Neuronal stem cell (in vitro differentiated cells): ENCODE measurements at regions not wholly inside any gene's neighbourhood (a gene's known extent, or its start where the extent isn't known, plus 50 kb on each side); places are given as distances from the start of the nearest gene placed in this dataset.

ENCODE experiments used
- DNase-seq: peaks from one replicate; pipeline ENCODE4 v3.0.0-alpha.2; 2013; ENCODE audit warnings: low spot score
- H2AFZ ChIP-seq: one replicate; pipeline ENCODE4 v1.6.1; 2013; ENCODE audit warnings: mild to moderate bottlenecking, low read length, inconsistent platforms
- H2AK5ac ChIP-seq: 2 replicates; pipeline ENCODE4 v1.6.1; 2013; ENCODE audit warnings: low read depth, mild to moderate bottlenecking, inconsistent platforms, low read length, moderate library complexity, mixed read lengths
- H2BK120ac ChIP-seq: 2 replicates; pipeline ENCODE4 v1.6.1; 2013; ENCODE audit warnings: low read depth, mild to moderate bottlenecking, inconsistent platforms, low read length, moderate library complexity, mixed read lengths
- H2BK12ac ChIP-seq: one replicate; pipeline ENCODE4 v1.6.1; 2013; ENCODE audit warnings: low read length, inconsistent platforms
- H2BK15ac ChIP-seq: 2 replicates; pipeline ENCODE4 v1.6.1; 2013; ENCODE audit warnings: mild to moderate bottlenecking, low read length, inconsistent platforms, mixed read lengths
- H2BK5ac ChIP-seq: one replicate; pipeline ENCODE4 v1.6.1; 2013; ENCODE audit warnings: inconsistent platforms, mild to moderate bottlenecking, low read length, moderate library complexity
- H3K14ac ChIP-seq: one replicate; pipeline ENCODE4 v1.6.1; 2013; ENCODE audit warnings: low read length, inconsistent platforms
- H3K18ac ChIP-seq: 2 replicates; pipeline ENCODE4 v1.6.1; 2013; ENCODE audit warnings: low read length, inconsistent platforms
- H3K23ac ChIP-seq: 2 replicates; pipeline ENCODE4 v1.6.1; 2013; ENCODE audit warnings: low read depth, mild to moderate bottlenecking, mixed read lengths, low read length, inconsistent platforms; ENCODE audit not compliant: poor library complexity
- H3K27ac ChIP-seq: replicated peaks from 3 replicates; pipeline ENCODE4 v1.5.1; 2013; ENCODE audit warnings: low read length, inconsistent platforms
- H3K27me3 ChIP-seq, 3 experiments: 2 replicates each; pipeline ENCODE4 v1.6.1; 2013; ENCODE audit warnings: low read length in 3 of 3, mild to moderate bottlenecking in 2 of 3, inconsistent platforms in 1 of 3, low read depth in 1 of 3, mixed read lengths in 1 of 3, moderate library complexity in 1 of 3; ENCODE audit not compliant: control insufficient read depth in 3 of 3, insufficient read depth in 3 of 3
- H3K36me3 ChIP-seq, 2 donors: replicated peaks in 1 of 2; 2 replicates each; pipeline ENCODE4 v1.6.1; 2013; ENCODE audit warnings: low read length in 2 of 2; ENCODE audit not compliant: control insufficient read depth in 2 of 2, insufficient read depth in 2 of 2
- H3K4ac ChIP-seq: 2 replicates; pipeline ENCODE4 v1.6.1; 2013; ENCODE audit warnings: inconsistent platforms, mild to moderate bottlenecking, low read length, moderate library complexity
- H3K4me1 ChIP-seq, 2 donors: 1 replicate in 1 of 2; 2 replicates in 1 of 2; pipeline ENCODE4 v1.6.1; 2013; ENCODE audit warnings: low read length in 2 of 2, low read depth in 1 of 2; ENCODE audit not compliant: control insufficient read depth in 2 of 2, insufficient read depth in 1 of 2
- H3K4me2 ChIP-seq: one replicate; pipeline ENCODE4 v1.6.1; 2013; ENCODE audit warnings: mild to moderate bottlenecking, low read length, inconsistent platforms; ENCODE audit not compliant: insufficient read depth, poor library complexity, severe bottlenecking
- H3K4me3 ChIP-seq, 2 donors: 2 replicates each; pipeline ENCODE4 v1.5.1; 2013; ENCODE audit warnings: low read length in 2 of 2, mild to moderate bottlenecking in 2 of 2, inconsistent platforms in 1 of 2, moderate library complexity in 1 of 2
- H3K79me1 ChIP-seq: one replicate; pipeline ENCODE4 v1.6.1; 2013; ENCODE audit warnings: low read depth, mild to moderate bottlenecking, inconsistent platforms, low read length, moderate library complexity
- H3K9ac ChIP-seq: one replicate; pipeline ENCODE4 v1.6.1; 2013; ENCODE audit warnings: mild to moderate bottlenecking, low read depth, low read length, inconsistent platforms; ENCODE audit not compliant: poor library complexity
- H3K9me3 ChIP-seq, 2 donors: replicated peaks in 1 of 2; 2 replicates each; pipeline versions ENCODE3 to v1.6.1; 2013; ENCODE audit warnings: low read length in 2 of 2, mild to moderate bottlenecking in 2 of 2, inconsistent platforms in 1 of 2, low read depth in 1 of 2, mixed read lengths in 1 of 2, moderate library complexity in 1 of 2; ENCODE audit not compliant: control insufficient read depth in 2 of 2, insufficient read depth in 1 of 2
- H4K8ac ChIP-seq: one replicate; pipeline ENCODE4 v1.6.1; 2013; ENCODE audit warnings: low read depth, mild to moderate bottlenecking, inconsistent platforms, low read length, moderate library complexity
- H4K91ac ChIP-seq: one replicate; pipeline ENCODE4 v1.6.1; 2013; ENCODE audit warnings: low read length, low read depth, mild to moderate bottlenecking, inconsistent platforms; ENCODE audit not compliant: poor library complexity
- WGBS, 2 donors: extraction: QIAGEN DNeasy Blood & Tissue Kit; methylation state at CpG; one replicate each; pipeline ENCODE4 v1.1.7; 2013; ENCODE audit warnings: missing lambda C conversion rate in 2 of 2, mixed read lengths in 1 of 2; ENCODE audit not compliant: insufficient read length in 2 of 2, insufficient replicate concordance in 1 of 2; ENCODE audit errors: extremely low coverage in 2 of 2; 5-methylcytosine and 5-hydroxymethylcytosine counted together

- no peak overlapping the region for H2AFZ ChIP-seq
- no peak overlapping the region for H2BK120ac ChIP-seq
- H2BK5ac ChIP-seq, result no peak overlapping the region
- no peak for DNase-seq
- H4K8ac ChIP-seq, result no peak overlapping the region
- no peak overlapping the region for H3K4me3 ChIP-seq
- H3K36me3 ChIP-seq, result no peaks in the 10 kb centered on the region
- WGBS, 2 donors, result no CpG with 5 or more reads among the region's 2 CpGs
- H3K9me3 ChIP-seq, result no peaks in the 10 kb centered on the region
- H3K27ac ChIP-seq, result no peak overlapping the region
- H3K9ac ChIP-seq, result no peak overlapping the region
- no peak overlapping the region for H3K23ac ChIP-seq
- no peak overlapping the region for H3K18ac ChIP-seq
- H2AK5ac ChIP-seq, result no peak overlapping the region
- no peak overlapping the region for H4K91ac ChIP-seq
- no peaks in the 10 kb centered on the region for H3K79me1 ChIP-seq
- no peak overlapping the region for H2BK12ac ChIP-seq
- H3K4me1 ChIP-seq, result no peaks in the 10 kb centered on the region
- H3K4ac ChIP-seq, result no peak overlapping the region
- H3K27me3 ChIP-seq, result no peaks in the 10 kb centered on the region
- H3K4me2 ChIP-seq, result no peak overlapping the region
- no peak overlapping the region for H2BK15ac ChIP-seq
- H3K14ac ChIP-seq, result no peak overlapping the region
Observed at GRCh38 chr13:97526556-97526955, 92.6 kb downstream of the RAP2A start.

DNA sequence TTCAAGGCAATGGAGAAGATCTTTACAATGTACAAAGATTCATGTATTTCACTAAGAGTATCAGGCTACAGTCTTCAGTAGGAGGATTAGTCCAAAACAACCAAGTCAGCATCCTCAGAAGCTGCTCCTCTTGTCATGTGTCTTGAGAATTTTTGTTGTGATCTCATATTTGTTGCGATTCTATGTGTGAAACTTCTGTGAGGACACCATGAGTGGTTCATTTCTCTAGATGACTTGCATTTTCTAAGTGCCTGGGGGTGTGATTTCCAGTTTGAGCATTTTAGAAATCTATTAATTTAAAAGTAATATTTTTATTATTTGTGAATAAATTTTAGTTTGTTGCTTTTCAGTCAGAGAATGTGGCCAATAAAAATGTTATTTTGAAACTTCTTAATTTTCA, 94.5 kb downstream of the RAP2A start:
- Histone ChIP-seq H3K27ac (no peak overlapping the region), H2BK15ac (no peak overlapping the region), H2BK120ac (no peak overlapping the region), H3K18ac (no peak overlapping the region), H2BK12ac (no peak overlapping the region), H4K8ac (no peak overlapping the region), H3K4me1 (no peaks in the 10 kb centered on the region), H3K79me1 (no peaks in the 10 kb centered on the region), H3K23ac (no peak overlapping the region), H2BK5ac (no peak overlapping the region), H3K4ac (no peak overlapping the region), H3K36me3 (no peaks in the 10 kb centered on the region), H3K4me2 (no peak overlapping the region), H4K91ac (no peak overlapping the region), H2AFZ (no peak overlapping the region), H2AK5ac (no peak overlapping the region), H3K4me3 (no peak overlapping the region), H3K9ac (no peak overlapping the region), H3K14ac (no peak overlapping the region), H3K9me3 (no peaks in the 10 kb centered on the region), H3K27me3 (no peaks in the 10 kb centered on the region)
- DNase-seq, result no peak
- no CpG with 5 or more reads among the region's 1 CpG for WGBS, 2 donors

GRCh38 chr13:97534540-97534939, 100.6 kb downstream of the RAP2A start:
- Histone ChIP-seq H3K27me3 (no peaks in the 10 kb centered on the region), H3K9ac (no peak overlapping the region), H2AFZ (no peak overlapping the region), H2AK5ac (no peak overlapping the region), H2BK15ac (no peak overlapping the region), H2BK12ac (no peak overlapping the region), H3K4me1 (no peaks in the 10 kb centered on the region), H3K4me2 (no peak overlapping the region), H2BK5ac (no peak overlapping the region), H3K36me3 (no peaks in the 10 kb centered on the region), H4K8ac (no peak overlapping the region), H3K79me1 (no peaks in the 10 kb centered on the region), H4K91ac (no peak overlapping the region), H3K23ac (no peak overlapping the region), H3K9me3 (no peaks in the 10 kb centered on the region), H3K4me3 (no peak overlapping the region), H3K18ac (no peak overlapping the region), H2BK120ac (no peak overlapping the region), H3K4ac (no peak overlapping the region), H3K27ac (no peak overlapping the region), H3K14ac (no peak overlapping the region)
- DNase-seq, result no peak

DNA sequence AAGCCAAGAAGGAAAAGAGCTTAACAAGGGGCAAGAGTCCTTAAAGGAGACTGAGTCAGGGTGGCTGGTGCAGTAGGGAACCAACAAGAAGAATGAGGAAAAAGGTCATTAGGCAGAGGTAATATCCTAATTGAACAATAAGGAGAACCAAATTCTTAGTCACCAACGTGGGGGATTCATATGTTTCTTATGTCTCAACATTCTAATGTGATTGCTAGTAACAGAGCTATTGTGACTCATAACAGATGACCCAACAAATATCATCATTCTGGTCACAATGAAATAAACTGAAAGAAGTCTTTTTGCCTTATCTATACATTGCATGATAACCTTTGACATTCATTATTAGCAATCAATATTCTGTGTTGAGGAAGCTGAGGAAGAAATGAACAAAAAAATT, 101.6 kb downstream of the RAP2A start:
- H2BK120ac ChIP-seq, result no peak overlapping the region
- no peak overlapping the region for H3K14ac ChIP-seq
- no peak overlapping the region for H2BK12ac ChIP-seq
- no peaks in the 10 kb centered on the region for H3K9me3 ChIP-seq
- no peak overlapping the region for H4K8ac ChIP-seq
- no peak overlapping the region for H3K23ac ChIP-seq
- no peak overlapping the region for H3K4me3 ChIP-seq
- WGBS, 2 donors, result no CpG with 5 or more reads among the region's 1 CpG
- no peak overlapping the region for H2BK15ac ChIP-seq
- no peak overlapping the region for H2AK5ac ChIP-seq
- no peak overlapping the region for H2BK5ac ChIP-seq
- H3K9ac ChIP-seq, result no peak overlapping the region
- no peak overlapping the region for H4K91ac ChIP-seq
- no peaks in the 10 kb centered on the region for H3K27me3 ChIP-seq
- H3K4ac ChIP-seq, result no peak overlapping the region
- H3K4me2 ChIP-seq, result no peak overlapping the region
- H3K18ac ChIP-seq, result no peak overlapping the region
- no peaks in the 10 kb centered on the region for H3K36me3 ChIP-seq
- H3K27ac ChIP-seq, result no peak overlapping the region
- H3K79me1 ChIP-seq, result no peaks in the 10 kb centered on the region
- no peaks in the 10 kb centered on the region for H3K4me1 ChIP-seq
- DNase-seq, result no peak
- H2AFZ ChIP-seq, result no peak overlapping the region
